GM12878 (cell line): ENCODE measurements at regions not wholly inside any gene's neighbourhood (a gene's known extent, or its start where the extent isn't known, plus 50 kb on each side); places are given as distances from the start of the nearest gene placed in this dataset.

Experiments used
- ATAC-seq: fragments of 200-7000 bp; cut with Tn5 transposase; 3 replicates; pipeline ENCODE4 v1.9.1; 2020; ENCODE audit warnings: mild to moderate bottlenecking, moderate library complexity
- BruUV-seq: library from RNA; stranded (reverse); fragments of 400-500 nt; replicated peaks from 2 replicates; lab custom pipeline; 2021; lab: Mats Ljungman, UMichigan
- CTCF ChIA-PET: fragments of 300-600 bp; sonication (Branson Sonifier 250); formaldehyde crosslinking; extraction: SDS; loops from one replicate; lab custom pipeline; 2021; ENCODE audit warnings: inconsistent platforms; lab: Yijun Ruan, JAX
- POLR2A ChIA-PET: fragments of 350-600 bp; formaldehyde crosslinking; extraction: SDS; loops from one replicate; lab custom pipeline; 2021; ENCODE audit warnings: inconsistent platforms; lab: Charles Lee
- RAD21 ChIA-PET: fragments of 300-600 bp; sonication (Branson Sonifier 250); formaldehyde crosslinking; loops from one replicate; lab custom pipeline; 2023; ENCODE audit warnings: antibody characterized with exemption; ENCODE audit not compliant: unreplicated experiment; lab: Charles Lee
- SMC1A ChIA-PET: fragments of 300-600 bp; sonication (Branson Sonifier 250); formaldehyde crosslinking; loops from one replicate; lab custom pipeline; 2023; ENCODE audit not compliant: unreplicated experiment, uncharacterized antibody; lab: Charles Lee
- DNase-seq: peaks from one replicate; pipeline ENCODE4 v3.0.0-alpha.2; 2011; ENCODE audit warnings: low read depth, low spot score
- FAIRE-seq: peaks from 3 replicates; lab custom pipeline; 2011; peaks lifted over from hg19 to GRCh38; lab: Jason Lieb, UNC
- H2AFZ ChIP-seq: 2 replicates; pipeline ENCODE4 v1.6.0; 2011; ENCODE audit warnings: low read depth, low read length, control low read depth; ENCODE audit not compliant: control insufficient read depth
- H3K27ac ChIP-seq: 2 replicates; pipeline ENCODE4 v1.5.1; 2011; ENCODE audit warnings: control low read depth; ENCODE audit not compliant: control insufficient read depth, insufficient read depth
- H3K27me3 ChIP-seq, 2 experiments: replicated peaks in 1 of 2; 2 replicates each; pipeline versions ENCODE4 v1.6.0 to v1.6.1; 2011; ENCODE audit warnings: low read length in 1 of 2; ENCODE audit not compliant: control insufficient read depth in 2 of 2, insufficient read depth in 2 of 2
- H3K36me3 ChIP-seq, 2 experiments: 2 replicates each; pipeline ENCODE4 v1.5.1; 2011; ENCODE audit warnings: low read length in 1 of 2; ENCODE audit not compliant: control insufficient read depth in 2 of 2, insufficient read depth in 2 of 2
- H3K4me1 ChIP-seq: 2 replicates; pipeline ENCODE4 v1.6.1; 2011; ENCODE audit warnings: mild to moderate bottlenecking, low read length, moderate library complexity, mixed read lengths; ENCODE audit not compliant: control insufficient read depth, insufficient read depth
- H3K4me2 ChIP-seq: 2 replicates; pipeline ENCODE4 v1.6.0; 2011; ENCODE audit warnings: control low read depth; ENCODE audit not compliant: control insufficient read depth, insufficient read depth
- H3K4me3 ChIP-seq: fragments of 200-600 bp; sonication (generic); 2 replicates; pipeline ENCODE4 v1.5.1; 2016
- H3K79me2 ChIP-seq: 2 replicates; pipeline ENCODE4 v1.6.0; 2011; ENCODE audit warnings: low read length; ENCODE audit not compliant: control insufficient read depth, insufficient read depth
- H3K9ac ChIP-seq: 2 replicates; pipeline ENCODE4 v1.8.0; 2011; ENCODE audit warnings: low read length, control low read depth, mixed read lengths; ENCODE audit not compliant: control insufficient read depth, insufficient read depth
- H3K9me3 ChIP-seq: replicated peaks from 3 replicates; pipeline ENCODE4 v1.5.1; 2011; ENCODE audit warnings: mild to moderate bottlenecking, low read length; ENCODE audit not compliant: control insufficient read depth, insufficient read depth
- H4K20me1 ChIP-seq: 2 replicates; pipeline ENCODE4 v1.6.0; 2011; ENCODE audit not compliant: control insufficient read depth, insufficient read depth
- CBX5 ChIP-seq: sonication (generic); IDR thresholded peaks from 2 replicates; pipeline ENCODE4 v1.6.1; 2016; ENCODE audit warnings: low read depth, moderate library complexity, mild to moderate bottlenecking, inconsistent platforms
- CEBPB ChIP-seq, 2 experiments: fragments of 150-350 bp in 1 of 2; IDR thresholded peaks; 2 replicates each; pipeline ENCODE4 v1.6.1; 2012 to 2014; ENCODE audit warnings: low read depth in 2 of 2, low read length in 2 of 2, borderline replicate concordance in 1 of 2, inconsistent platforms in 1 of 2
- E2F4 ChIP-seq: IDR thresholded peaks from 2 replicates; pipeline ENCODE4 v1.6.1; 2012; ENCODE audit warnings: low read depth, low read length, improper control_type of control experiment
- E4F1 ChIP-seq: fragments of 450-650 bp; IDR thresholded peaks from 2 replicates; pipeline ENCODE4 v1.6.1; 2018; ENCODE audit warnings: borderline replicate concordance, mild to moderate bottlenecking; ENCODE audit not compliant: partially characterized antibody
- ELK1 ChIP-seq: IDR thresholded peaks from 2 replicates; pipeline ENCODE4 v1.6.1; 2012; ENCODE audit warnings: low read depth, low read length, improper control_type of control experiment
- MYC ChIP-seq: IDR thresholded peaks from 2 replicates; pipeline ENCODE4 v1.6.1; 2011; ENCODE audit warnings: mild to moderate bottlenecking, low read length, moderate library complexity, inconsistent platforms; ENCODE audit not compliant: insufficient read depth, insufficient replicate concordance, insufficient read length, severe bottlenecking
- NFIC ChIP-seq: IDR thresholded peaks from 2 replicates; pipeline ENCODE4 v1.6.1; 2012; ENCODE audit warnings: low read depth, mild to moderate bottlenecking, inconsistent platforms, low read length, moderate library complexity
- NR2C1 ChIP-seq: fragments of 450-650 bp; IDR thresholded peaks from 2 replicates; pipeline ENCODE4 v1.6.1; 2017; ENCODE audit warnings: antibody characterized with exemption, mild to moderate bottlenecking, moderate library complexity
- PKNOX1 ChIP-seq: fragments of 450-650 bp; IDR thresholded peaks from 2 replicates; pipeline ENCODE4 v1.6.1; 2016; ENCODE audit warnings: mild to moderate bottlenecking
- POLR2AphosphoS5 ChIP-seq: IDR thresholded peaks from 2 replicates; pipeline ENCODE4 v1.6.1; 2011; ENCODE audit warnings: mild to moderate bottlenecking, low read length, inconsistent platforms
- PRDM15 ChIP-seq: fragments of 450-650 bp; formaldehyde crosslinking; IDR thresholded peaks from 2 replicates; pipeline ENCODE4 v1.4.0; 2020; ENCODE audit warnings: mild to moderate bottlenecking, moderate library complexity
- SREBF1 ChIP-seq: IDR thresholded peaks from 2 replicates; pipeline ENCODE4 v1.6.1; 2012; ENCODE audit warnings: mild to moderate bottlenecking, low read length
- TARDBP ChIP-seq: IDR thresholded peaks from 2 replicates; pipeline ENCODE4 v1.6.1; 2016; ENCODE audit warnings: borderline replicate concordance
- YBX1 ChIP-seq: fragments of 450-650 bp; IDR thresholded peaks from 2 replicates; pipeline ENCODE4 v1.6.1; 2016; ENCODE audit warnings: antibody characterized with exemption
- YY1 ChIP-seq: IDR thresholded peaks from 2 replicates; pipeline ENCODE4 v1.6.1; 2011; ENCODE audit warnings: low read depth, mild to moderate bottlenecking, low read length
- ZBED1 ChIP-seq: IDR thresholded peaks from 2 replicates; pipeline ENCODE4 v1.6.1; 2016; ENCODE audit warnings: borderline replicate concordance
- ZNF217 ChIP-seq: fragments of 450-650 bp; IDR thresholded peaks from 2 replicates; pipeline ENCODE4 v1.6.1; 2017; ENCODE audit warnings: antibody characterized with exemption, mild to moderate bottlenecking
- WGBS: methylation state at CpG from one replicate; pipeline ENCODE4 v1.1.6; 2016; ENCODE audit warnings: low lambda C conversion rate; ENCODE audit not compliant: insufficient replicate concordance, insufficient coverage; ENCODE audit errors: missing lambda C conversion rate; 5-methylcytosine and 5-hydroxymethylcytosine counted together
- in situ Hi-C: fragments of 300-500 bp; cut with MboI; formaldehyde crosslinking; loops from 9 replicates; pipeline ENCODE4 v1.14.3; 2018; ENCODE audit warnings: mixed read lengths
- intact Hi-C: fragments of 100-400 bp; cut with micrococcal nuclease; formaldehyde crosslinking; loops from one replicate; pipeline ENCODE4 v1.14.2; 2022; ENCODE audit not compliant: unreplicated experiment

GRCh38 chr12:60021235-60021634, 425.4 kb downstream of the SLC16A7 start:
- H4K20me1 ChIP-seq, result no peaks in the 10 kb centered on the region
- ChIA-PET POLR2A (no interaction called here), RAD21 (no interaction called here), SMC1A (no interaction called here), CTCF (no interaction called here)
- no peak overlapping the region for H3K9ac ChIP-seq
- in situ Hi-C loops, result no loop called here
- no peaks in the 10 kb centered on the region for H3K9me3 ChIP-seq
- H3K4me2 ChIP-seq, result no peak overlapping the region
- BruUV-seq, result no TSS peak
- H3K27me3 ChIP-seq, result no peaks in the 10 kb centered on the region
- H2AFZ ChIP-seq, result no peak overlapping the region
- no peak overlapping the region for H3K27ac ChIP-seq
- H3K79me2 ChIP-seq, result no peaks in the 10 kb centered on the region
- intact Hi-C loops, result no loop called here
- 32% methylated on average over 3 of the region's 3 CpGs for WGBS
- no peaks in the 10 kb centered on the region for H3K4me1 ChIP-seq
- H3K4me3 ChIP-seq, result no peak overlapping the region
- DNase-seq (no peak), ATAC-seq (no peak), FAIRE-seq (no peak)
- no peaks in the 10 kb centered on the region for H3K36me3 ChIP-seq
- TF ChIP-seq NFIC, result no peak
- no peak for TF ChIP-seq CBX5
- no peak for TF ChIP-seq ZNF217
- TF ChIP-seq PKNOX1, result no peak
- no peak for TF ChIP-seq NR2C1
- TF ChIP-seq YBX1, result no peak
- TF ChIP-seq E4F1, result no peak
- TF ChIP-seq YY1, result no peak
- no peak for TF ChIP-seq ELK1
- TF ChIP-seq PRDM15 (CRISPR knock-in tag), result no peak
- TF ChIP-seq MYC, result no peak
- TF ChIP-seq POLR2AphosphoS5, result no peak
- no peak for TF ChIP-seq E2F4
- TF ChIP-seq TARDBP, result no peak
- TF ChIP-seq SREBF1, result no peak
- TF ChIP-seq ZBED1, result no peak
- TF ChIP-seq CEBPB (IDR thresholded peaks at IDR 0.05; ENCODE audit: borderline replicate concordance in 1 of 2, low read depth in 2 of 2, low read length in 2 of 2), result no peak
